PFSK-1 (cell line): ENCODE measurements at regions not wholly inside any gene's neighbourhood (a gene's known extent, or its start where the extent isn't known, plus 50 kb on each side); places are given as distances from the start of the nearest gene placed in this dataset.

Experiments
- FOXP2 ChIP-seq: optimal IDR thresholded peaks from 2 replicates; pipeline ENCODE3; 2011; ENCODE audit warnings: borderline replicate concordance, control low read depth, inconsistent platforms; ENCODE audit not compliant: insufficient read depth; ENCODE audit errors: extremely low read length, extremely low read depth
- POLR2AphosphoS5 ChIP-seq: IDR thresholded peaks from 2 replicates; pipeline ENCODE4 v1.6.1; 2012; ENCODE audit warnings: low read depth, mild to moderate bottlenecking, control low read depth, low read length, moderate library complexity
- REST ChIP-seq, 2 experiments: IDR thresholded peaks; 2 replicates each; pipeline versions ENCODE4 v1.6.1 to v1.8.0; 2011 to 2012; ENCODE audit warnings: low read depth in 2 of 2, low read length in 2 of 2, control low read depth in 1 of 2, inconsistent platforms in 1 of 2, mild to moderate bottlenecking in 1 of 2, moderate library complexity in 1 of 2; ENCODE audit not compliant: insufficient read depth in 1 of 2
- SIN3A ChIP-seq: IDR thresholded peaks from 2 replicates; pipeline ENCODE4 v1.6.1; 2012; ENCODE audit warnings: mild to moderate bottlenecking, low read length, moderate library complexity, borderline replicate concordance; ENCODE audit not compliant: insufficient read depth
- TAF1 ChIP-seq: IDR thresholded peaks from 2 replicates; pipeline ENCODE4 v1.6.1; 2012; ENCODE audit warnings: low read length, control low read depth, borderline replicate concordance; ENCODE audit not compliant: insufficient read depth

DNA sequence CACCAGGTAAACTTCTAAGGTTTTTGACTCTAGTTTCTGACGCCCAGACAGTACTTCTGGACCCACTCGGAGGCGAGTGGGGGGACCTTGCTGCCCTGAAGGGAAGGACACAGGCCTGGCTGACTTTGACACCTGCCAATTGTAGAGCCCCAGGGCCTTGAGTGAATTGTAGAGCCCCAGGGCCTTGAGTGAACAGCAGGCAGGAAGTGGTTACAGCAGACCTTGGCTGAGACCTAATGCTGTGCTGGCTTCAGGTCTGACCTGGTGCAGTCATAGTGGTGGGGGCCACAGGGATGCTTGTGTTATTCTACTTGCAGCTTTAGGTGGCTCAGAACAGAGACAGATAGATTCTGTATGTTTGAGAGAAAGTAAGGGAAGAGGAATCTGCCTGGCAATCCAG, 344.3 kb downstream of the DUSP10 start:
- TF ChIP-seq SIN3A (no peak), REST (IDR thresholded peaks at IDR 0.05; ENCODE audit: insufficient read depth in 1 of 2, low read depth in 2 of 2, low read length in 2 of 2) (no peak), FOXP2 (no peak), TAF1 (no peak), POLR2AphosphoS5 (no peak)

- TF ChIP-seq SIN3A (no peak), FOXP2 (no peak), POLR2AphosphoS5 (no peak), REST (IDR thresholded peaks at IDR 0.05; ENCODE audit: insufficient read depth in 1 of 2, low read depth in 2 of 2, low read length in 2 of 2) (no peak), TAF1 (no peak)
Observed at GRCh38 chr1:221405146-221405545, 336.7 kb downstream of the DUSP10 start.

DNA sequence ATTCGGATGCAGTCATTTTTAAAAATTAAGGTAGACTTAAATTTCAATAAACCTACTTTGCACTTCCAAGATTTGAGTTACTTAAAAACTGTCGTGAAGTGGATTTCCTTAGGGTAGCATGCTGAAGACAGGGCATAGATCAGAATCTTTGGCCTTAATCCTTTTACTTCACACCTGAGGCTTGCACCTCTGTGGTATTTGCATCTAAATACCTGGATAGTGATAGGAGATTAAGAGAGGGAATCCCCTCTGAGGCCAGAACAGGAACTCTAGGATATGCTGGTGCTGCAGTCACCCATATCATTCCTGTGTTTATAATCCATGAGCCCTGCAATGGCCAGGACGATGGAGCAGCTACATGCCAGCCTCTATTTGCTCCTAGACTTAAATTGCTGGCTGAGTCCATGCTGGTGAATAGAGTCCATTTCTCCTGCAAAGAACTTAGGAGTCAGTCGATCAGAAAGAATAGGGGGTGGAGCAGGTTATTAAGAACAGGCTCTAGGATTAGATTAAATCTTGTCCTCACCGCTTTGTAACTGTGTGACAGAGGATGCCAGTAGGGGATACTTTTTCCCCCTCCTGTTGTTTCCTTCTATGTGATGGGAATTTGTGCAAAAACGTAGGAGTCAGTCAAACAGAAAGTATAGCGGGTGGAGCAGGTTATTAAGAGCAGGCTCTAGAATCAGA, 333.6 kb downstream of the DUSP10 start:
- TF ChIP-seq POLR2AphosphoS5 (no peak), REST (IDR thresholded peaks at IDR 0.05; ENCODE audit: insufficient read depth in 1 of 2, low read depth in 2 of 2, low read length in 2 of 2) (no peak), FOXP2 (no peak)

DNA sequence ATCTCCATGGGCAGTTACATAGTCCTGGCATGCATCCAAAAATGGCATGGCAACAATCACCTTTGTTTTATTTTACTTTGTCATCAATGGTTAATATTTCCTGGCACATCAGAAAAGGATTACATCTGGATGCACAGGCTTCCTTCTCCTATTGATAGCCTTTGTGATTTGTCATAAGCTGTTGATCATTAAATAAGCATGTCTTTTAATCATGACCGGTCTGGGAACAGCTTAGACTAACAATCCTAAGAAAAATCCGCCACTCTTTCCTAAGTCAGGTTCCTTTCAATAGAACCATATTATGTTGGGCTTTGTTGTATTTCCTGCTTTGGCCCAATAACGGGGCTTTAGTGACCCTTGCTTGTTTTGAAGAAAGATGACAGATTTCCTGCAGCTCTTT, 330.6 kb downstream of the DUSP10 start:
- TF ChIP-seq FOXP2, result no peak
- TF ChIP-seq TAF1, result no peak
- no peak for TF ChIP-seq POLR2AphosphoS5
- no peak for TF ChIP-seq SIN3A
- no peak for TF ChIP-seq REST (IDR thresholded peaks at IDR 0.05; ENCODE audit: insufficient read depth in 1 of 2, low read depth in 2 of 2, low read length in 2 of 2)
